Upper lobe of right lung (tissue), 1 donor: ENCODE measurements at regions not wholly inside any gene's neighbourhood (a gene's known extent, or its start where the extent isn't known, plus 50 kb on each side); places are given as distances from the start of the nearest gene placed in this dataset.
"Not testable (repeated sequence)": the region's sequence is repeated elsewhere in the genome, so short reads cannot be mapped to it uniquely, and the experiment has no call there.

Experiments used
- ATAC-seq: fragments of 200-7000 bp; cut with Tn5 transposase; one replicate; pipeline ENCODE4 v1.9.1; 2020; ENCODE audit warnings: mild to moderate bottlenecking, moderate library complexity
- DNase-seq: peaks from one replicate; pipeline ENCODE4 v3.0.0-alpha.2; 2020
- H3K27ac ChIP-seq: fragments of 200-600 bp; one replicate; pipeline ENCODE4 v1.8.0; 2022
- H3K27me3 ChIP-seq: fragments of 200-600 bp; one replicate; pipeline ENCODE4 v1.8.0; 2022; ENCODE audit warnings: mild to moderate bottlenecking
- H3K36me3 ChIP-seq: fragments of 200-600 bp; one replicate; pipeline ENCODE4 v1.8.0; 2022
- H3K4me1 ChIP-seq: fragments of 200-600 bp; one replicate; pipeline ENCODE4 v1.8.0; 2022
- H3K4me3 ChIP-seq: fragments of 200-600 bp; one replicate; pipeline ENCODE4 v1.8.0; 2022; ENCODE audit warnings: mild to moderate bottlenecking
- H3K9me3 ChIP-seq: fragments of 200-600 bp; one replicate; pipeline ENCODE4 v1.8.0; 2022
- CTCF ChIP-seq: fragments of 200-600 bp; IDR thresholded peaks from one replicate; pipeline ENCODE4 v1.8.0; 2022; ENCODE audit warnings: antibody characterized with exemption
- intact Hi-C: fragments of 100-400 bp; cut with DNase I; formaldehyde crosslinking; loops from one replicate; pipeline ENCODE4 v1.11.0; 2022
- donor health status: DM: no; HTN: yes; CAD: no; lungs with severe emphysema.

- ATAC-seq: no peak
Measured at GRCh38 chrX:82362990-82363389, 1145.1 kb upstream of the POU3F4 start.

GRCh38 chrX:82370978-82371646 lies 1137.0 kb upstream of the POU3F4 start:
- Histone ChIP-seq H3K27me3 (no peaks in the 10 kb centered on the region), H3K9me3 (no peaks in the 10 kb centered on the region), H3K27ac (no peak overlapping the region), H3K4me3 (no peak overlapping the region), H3K4me1 (no peaks in the 10 kb centered on the region), H3K36me3 (no peaks in the 10 kb centered on the region)
- no peak for ATAC-seq
- intact Hi-C loops: no loop called here
- DNase-seq: no peak
- no peak for TF ChIP-seq CTCF

More at GRCh38 chrX:82362990-82363389, 1145.1 kb upstream of the POU3F4 start:
- Histone ChIP-seq H3K27ac (no peak overlapping the region), H3K4me1 (no peaks in the 10 kb centered on the region), H3K27me3 (no peaks in the 10 kb centered on the region), H3K4me3 (no peak overlapping the region), H3K9me3 (no peaks in the 10 kb centered on the region), H3K36me3 (no peaks in the 10 kb centered on the region)
- DNase-seq: no peak
- no peak for TF ChIP-seq CTCF
- intact Hi-C loops: no loop called here

- Histone ChIP-seq H3K27me3 (no peaks in the 10 kb centered on the region), H3K4me3 (no peak overlapping the region), H3K27ac (no peak overlapping the region), H3K36me3 (no peaks in the 10 kb centered on the region), H3K9me3 (no peaks in the 10 kb centered on the region), H3K4me1 (no peaks in the 10 kb centered on the region)
- peak; percentile 32 for ATAC-seq
- DNase-seq: no peak
- intact Hi-C loops: no loop called here
- TF ChIP-seq CTCF: no peak
Measured at GRCh38 chrX:82384401-82384800, 1123.7 kb upstream of the POU3F4 start.

GRCh38 chrX:82412858-82413257 lies 1095.2 kb upstream of the POU3F4 start:
- Histone ChIP-seq H3K36me3 (no peaks in the 10 kb centered on the region), H3K9me3 (no peaks in the 10 kb centered on the region), H3K27me3 (no peaks in the 10 kb centered on the region), H3K4me3 (no peak overlapping the region), H3K4me1 (no peaks in the 10 kb centered on the region), H3K27ac (no peak overlapping the region)
- TF ChIP-seq CTCF: no peak
- DNase-seq: no peak
- ATAC-seq: no peak
- intact Hi-C loops: no loop called here

- no peaks in the 10 kb centered on the region for H3K4me1 ChIP-seq
- DNase-seq: no peak
- H3K27me3 ChIP-seq: no peaks in the 10 kb centered on the region
- no peaks in the 10 kb centered on the region for H3K9me3 ChIP-seq
- intact Hi-C loops: no loop called here
- TF ChIP-seq CTCF: no peak
- no peak overlapping the region for H3K27ac ChIP-seq
- no peak overlapping the region for H3K4me3 ChIP-seq
- no peak for ATAC-seq
- no peaks in the 10 kb centered on the region for H3K36me3 ChIP-seq
Measured at GRCh38 chrX:82442281-82442680, 1065.8 kb upstream of the POU3F4 start.

GRCh38 chrX:82451725-82452124 lies 1056.4 kb upstream of the POU3F4 start:
- intact Hi-C loops: no loop called here
- Histone ChIP-seq H3K9me3 (no peaks in the 10 kb centered on the region), H3K4me1 (no peaks in the 10 kb centered on the region), H3K36me3 (no peaks in the 10 kb centered on the region), H3K27ac (no peak overlapping the region), H3K4me3 (no peak overlapping the region), H3K27me3 (no peaks in the 10 kb centered on the region)
- ATAC-seq: no peak
- TF ChIP-seq CTCF: no peak
- DNase-seq: no peak

GRCh38 chrX:82455852-82456251 lies 1052.2 kb upstream of the POU3F4 start:
- H3K4me3 ChIP-seq, H3K27me3 ChIP-seq, intact Hi-C loops, H3K36me3 ChIP-seq, H3K27ac ChIP-seq, ATAC-seq, H3K9me3 ChIP-seq, H3K4me1 ChIP-seq, DNase-seq: not testable (repeated sequence)
